Erythroblast (primary cell): ENCODE measurements at regions not wholly inside any gene's neighbourhood (a gene's known extent, or its start where the extent isn't known, plus 50 kb on each side); places are given as distances from the start of the nearest gene placed in this dataset.

Experiments used
- GATA1 ChIP-seq: IDR thresholded peaks from 2 replicates; pipeline ENCODE4 v1.6.1; 2011; ENCODE audit warnings: low read depth, mild to moderate bottlenecking, control low read depth, low read length, moderate library complexity
- POLR2A ChIP-seq: IDR thresholded peaks from 2 replicates; pipeline ENCODE4 v1.6.1; 2011; ENCODE audit warnings: mild to moderate bottlenecking, low read length

DNA sequence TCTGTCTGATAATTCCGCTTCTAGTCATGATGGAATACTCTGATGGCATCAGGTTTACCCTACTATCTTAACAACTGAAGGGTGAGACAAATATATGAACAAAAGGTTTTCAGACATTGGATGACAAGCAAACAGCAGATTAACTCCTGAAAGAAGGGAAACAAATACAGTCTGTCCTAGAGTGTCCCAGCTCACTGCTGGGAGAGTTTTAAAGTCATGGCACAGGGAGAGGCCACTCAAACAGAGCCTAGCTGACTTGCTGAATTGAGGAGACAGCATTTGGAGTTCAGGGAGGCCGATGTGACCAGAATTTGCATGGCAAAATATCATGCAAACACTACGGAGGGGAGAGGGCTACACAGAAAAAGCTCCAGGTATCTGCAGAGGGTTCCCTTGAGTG is 73.1 kb downstream of the MDH2 start:
- no peak for TF ChIP-seq POLR2A
- no peak for TF ChIP-seq GATA1
